RPMI7951 (cell line): ENCODE measurements at regions not wholly inside any gene's neighbourhood (a gene's known extent, or its start where the extent isn't known, plus 50 kb on each side); places are given as distances from the start of the nearest gene placed in this dataset.

Experiments
- DNase-seq: peaks from one replicate; pipeline ENCODE4 v3.0.0-alpha.2; 2012; ENCODE audit warnings: low read depth

- DNase-seq, result no peak
These were observed 203.5 kb upstream of the GUCY1A2 start for GRCh38 chr11:107221748-107222285.

GRCh38 chr11:107218123-107219013 is 200.1 kb upstream of the GUCY1A2 start:
- no peak for DNase-seq

GRCh38 chr11:107217444-107217843 is 199.2 kb upstream of the GUCY1A2 start:
- no peak for DNase-seq

GRCh38 chr11:107215010-107215409 is 196.7 kb upstream of the GUCY1A2 start:
- no peak for DNase-seq

GRCh38 chr11:107203656-107204055 is 185.4 kb upstream of the GUCY1A2 start:
- no peak for DNase-seq

- DNase-seq, result no peak
These were observed 184.0 kb upstream of the GUCY1A2 start for GRCh38 chr11:107202241-107202640.

- DNase-seq, result no peak
These were observed 180.3 kb upstream of the GUCY1A2 start for GRCh38 chr11:107198490-107199007.

- no peak for DNase-seq
These were observed 179.7 kb upstream of the GUCY1A2 start for GRCh38 chr11:107197932-107198331.

GRCh38 chr11:107196732-107197131 is 178.5 kb upstream of the GUCY1A2 start:
- no peak for DNase-seq

- DNase-seq, result no peak
These were observed 166.7 kb upstream of the GUCY1A2 start for GRCh38 chr11:107184986-107185385.

GRCh38 chr11:107183953-107184352 is 165.7 kb upstream of the GUCY1A2 start:
- DNase-seq, result no peak

GRCh38 chr11:107182978-107183377 is 164.7 kb upstream of the GUCY1A2 start:
- no peak for DNase-seq

- DNase-seq, result no peak
These were observed 162.0 kb upstream of the GUCY1A2 start for GRCh38 chr11:107180236-107180635.

- no peak for DNase-seq
These were observed 161.6 kb upstream of the GUCY1A2 start for GRCh38 chr11:107179829-107180228.

GRCh38 chr11:107177106-107177477 is 158.8 kb upstream of the GUCY1A2 start:
- no peak for DNase-seq

- DNase-seq, result no peak
These were observed 158.2 kb upstream of the GUCY1A2 start for GRCh38 chr11:107176148-107177105.

- no peak for DNase-seq
These were observed 156.6 kb upstream of the GUCY1A2 start for GRCh38 chr11:107174856-107175255.

- DNase-seq, result no peak
These were observed 154.7 kb upstream of the GUCY1A2 start for GRCh38 chr11:107172996-107173395.

- peak; percentile 64 for DNase-seq
These were observed 139.5 kb upstream of the GUCY1A2 start for GRCh38 chr11:107157809-107158187.

- peak; percentile 21 for DNase-seq
These were observed 139.0 kb upstream of the GUCY1A2 start for GRCh38 chr11:107157146-107157808.

- no peak for DNase-seq
These were observed 133.3 kb upstream of the GUCY1A2 start for GRCh38 chr11:107151579-107151978.

GRCh38 chr11:107151158-107151557 is 132.9 kb upstream of the GUCY1A2 start:
- no peak for DNase-seq
